RPMI8226 (cell line): ENCODE measurements at regions not wholly inside any gene's neighbourhood (a gene's known extent, or its start where the extent isn't known, plus 50 kb on each side); places are given as distances from the start of the nearest gene placed in this dataset.

ENCODE experiments used
- DNase-seq: peaks from one replicate; pipeline ENCODE4 v3.0.0-alpha.2; 2015

GRCh38 chr3:153080778-153081240, 81.2 kb upstream of the RAP2B start:
- no peak for DNase-seq

- no peak for DNase-seq
Measured at GRCh38 chr3:153084431-153084830, 77.6 kb upstream of the RAP2B start.

- DNase-seq, result peak; percentile 60
Measured at GRCh38 chr3:153087595-153088566, 74.1 kb upstream of the RAP2B start.

GRCh38 chr3:153089620-153090019, 72.4 kb upstream of the RAP2B start:
- peak; percentile 41 for DNase-seq

- peak; percentile 75 for DNase-seq
Measured at GRCh38 chr3:153090973-153091372, 71.1 kb upstream of the RAP2B start.

- no peak for DNase-seq
Measured at GRCh38 chr3:153093629-153094028, 68.4 kb upstream of the RAP2B start.

GRCh38 chr3:153094386-153094785, 67.6 kb upstream of the RAP2B start:
- no peak for DNase-seq

GRCh38 chr3:153095441-153095840, 66.6 kb upstream of the RAP2B start:
- no peak for DNase-seq

- no peak for DNase-seq
Measured at GRCh38 chr3:153096731-153097131, 65.3 kb upstream of the RAP2B start.

GRCh38 chr3:153097213-153097612, 64.8 kb upstream of the RAP2B start:
- DNase-seq, result no peak

GRCh38 chr3:153099131-153099530, 62.9 kb upstream of the RAP2B start:
- no peak for DNase-seq

- no peak for DNase-seq
Measured at GRCh38 chr3:153103406-153103945, 58.5 kb upstream of the RAP2B start.

GRCh38 chr3:153110041-153110440, 52.0 kb upstream of the RAP2B start:
- no peak for DNase-seq

GRCh38 chr3:153111016-153111415, 51.0 kb upstream of the RAP2B start:
- DNase-seq, result no peak
